ENCODE measurements at regions not wholly inside any gene's neighbourhood (a gene's known extent, or its start where the extent isn't known, plus 50 kb on each side); places are given as distances from the start of the nearest gene placed in this dataset.

- TF ChIP-seq POLR2AphosphoS5 (IDR thresholded peaks at IDR 0.05; ENCODE audit: low read depth, low read length) (no peak), TAF1 (IDR thresholded peaks at IDR 0.05; ENCODE audit: borderline replicate concordance, insufficient read depth, low read length) (no peak), SIN3A (IDR thresholded peaks at IDR 0.05; ENCODE audit: borderline replicate concordance, insufficient read depth, low read length) (no peak), FOXP2 (optimal IDR thresholded peaks at IDR 0.05; ENCODE audit: borderline replicate concordance, extremely low read depth, extremely low read length, insufficient read depth) (no peak)
- TF ChIP-seq, protein P1, sequence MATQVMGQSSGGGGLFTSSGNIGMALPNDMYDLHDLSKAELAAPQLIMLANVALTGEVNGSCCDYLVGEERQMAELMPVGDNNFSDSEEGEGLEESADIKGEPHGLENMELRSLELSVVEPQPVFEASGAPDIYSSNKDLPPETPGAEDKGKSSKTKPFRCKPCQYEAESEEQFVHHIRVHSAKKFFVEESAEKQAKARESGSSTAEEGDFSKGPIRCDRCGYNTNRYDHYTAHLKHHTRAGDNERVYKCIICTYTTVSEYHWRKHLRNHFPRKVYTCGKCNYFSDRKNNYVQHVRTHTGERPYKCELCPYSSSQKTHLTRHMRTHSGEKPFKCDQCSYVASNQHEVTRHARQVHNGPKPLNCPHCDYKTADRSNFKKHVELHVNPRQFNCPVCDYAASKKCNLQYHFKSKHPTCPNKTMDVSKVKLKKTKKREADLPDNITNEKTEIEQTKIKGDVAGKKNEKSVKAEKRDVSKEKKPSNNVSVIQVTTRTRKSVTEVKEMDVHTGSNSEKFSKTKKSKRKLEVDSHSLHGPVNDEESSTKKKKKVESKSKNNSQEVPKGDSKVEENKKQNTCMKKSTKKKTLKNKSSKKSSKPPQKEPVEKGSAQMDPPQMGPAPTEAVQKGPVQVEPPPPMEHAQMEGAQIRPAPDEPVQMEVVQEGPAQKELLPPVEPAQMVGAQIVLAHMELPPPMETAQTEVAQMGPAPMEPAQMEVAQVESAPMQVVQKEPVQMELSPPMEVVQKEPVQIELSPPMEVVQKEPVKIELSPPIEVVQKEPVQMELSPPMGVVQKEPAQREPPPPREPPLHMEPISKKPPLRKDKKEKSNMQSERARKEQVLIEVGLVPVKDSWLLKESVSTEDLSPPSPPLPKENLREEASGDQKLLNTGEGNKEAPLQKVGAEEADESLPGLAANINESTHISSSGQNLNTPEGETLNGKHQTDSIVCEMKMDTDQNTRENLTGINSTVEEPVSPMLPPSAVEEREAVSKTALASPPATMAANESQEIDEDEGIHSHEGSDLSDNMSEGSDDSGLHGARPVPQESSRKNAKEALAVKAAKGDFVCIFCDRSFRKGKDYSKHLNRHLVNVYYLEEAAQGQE (IDR thresholded peaks at IDR 0.05; ENCODE audit: insufficient read depth in 1 of 2, low read depth in 2 of 2, low read length in 2 of 2) = no peak
Measured at GRCh38 chr11:123264431-123264780, 69.4 kb upstream of the CLMP start.

Data from PFSK-1 (cell line).